SU-DHL-6 (cell line): ENCODE measurements at regions not wholly inside any gene's neighbourhood (a gene's known extent, or its start where the extent isn't known, plus 50 kb on each side); places are given as distances from the start of the nearest gene placed in this dataset.

ENCODE experiments used
- H2AFZ ChIP-seq: fragments of 200-600 bp; sonication (generic); 2 replicates; pipeline ENCODE4 v1.6.1; 2014; ENCODE audit warnings: low read depth, mild to moderate bottlenecking, moderate library complexity, mixed read lengths, antibody characterized with exemption, low read length; ENCODE audit not compliant: severe bottlenecking
- H3F3A ChIP-seq: fragments of 200-600 bp; shearing (Covaris generic); 2 replicates; pipeline ENCODE4 v1.6.0; 2016; ENCODE audit warnings: antibody characterized with exemption, mild to moderate bottlenecking; ENCODE audit not compliant: insufficient read depth
- H3K27ac ChIP-seq: fragments of 200-600 bp; sonication (generic); 2 replicates; pipeline ENCODE4 v1.5.1; 2016; ENCODE audit warnings: low read depth, mild to moderate bottlenecking, low read length, moderate library complexity, mixed read lengths
- H3K27me3 ChIP-seq: fragments of 200-600 bp; sonication (generic), shearing (Covaris generic); 2 replicates; pipeline ENCODE4 v1.6.0; 2014; ENCODE audit warnings: mild to moderate bottlenecking, low read length
- H3K36me3 ChIP-seq: fragments of 200-600 bp; sonication (generic); 2 replicates; pipeline ENCODE4 v1.6.1; 2014; ENCODE audit warnings: mild to moderate bottlenecking, low read length, mixed read lengths
- H3K4me2 ChIP-seq: fragments of 300-600, 200-600 bp; shearing (Covaris generic), sonication (generic); 2 replicates; pipeline ENCODE4 v1.6.0; 2014; ENCODE audit warnings: low read length, low read depth, mild to moderate bottlenecking; ENCODE audit not compliant: poor library complexity, severe bottlenecking
- H3K4me3 ChIP-seq: fragments of 200-600 bp; sonication (generic); 2 replicates; pipeline ENCODE4 v1.5.1; 2014; ENCODE audit warnings: antibody characterized with exemption, low read length, mild to moderate bottlenecking, mixed read lengths; ENCODE audit not compliant: insufficient read depth, poor library complexity, severe bottlenecking
- H3K79me2 ChIP-seq: fragments of 200-600 bp; sonication (generic); 2 replicates; pipeline ENCODE4 v1.6.1; 2014; ENCODE audit warnings: mild to moderate bottlenecking, low read length, moderate library complexity; ENCODE audit not compliant: insufficient read depth
- H3K9ac ChIP-seq: fragments of 200-600 bp; sonication (generic); 2 replicates; pipeline ENCODE4 v1.7.0; 2014; ENCODE audit warnings: mild to moderate bottlenecking, low read length
- H3K9me2 ChIP-seq: fragments of 200-600 bp; sonication (generic); replicated peaks from 2 replicates; pipeline ENCODE4 v1.6.1; 2014; ENCODE audit warnings: low read length; ENCODE audit not compliant: insufficient read depth
- H3K9me3 ChIP-seq: fragments of 200-600 bp; sonication (generic); 2 replicates; pipeline ENCODE4 v1.6.1; 2014; ENCODE audit warnings: low read length, mixed read lengths; ENCODE audit not compliant: insufficient read depth
- H4K20me1 ChIP-seq: fragments of 200-600 bp; sonication (generic); 2 replicates; pipeline ENCODE4 v1.6.1; 2014; ENCODE audit warnings: low read depth, mild to moderate bottlenecking, antibody characterized with exemption, low read length, moderate library complexity, mixed read lengths
- CTCF ChIP-seq: fragments of 200-600 bp; sonication (generic); IDR thresholded peaks from one replicate; pipeline ENCODE4 v1.5.1; 2017; ENCODE audit warnings: antibody characterized with exemption, mild to moderate bottlenecking, low read length, moderate library complexity; ENCODE audit not compliant: insufficient read depth, poor library complexity, severe bottlenecking
- EZH2phosphoT487 ChIP-seq: fragments of 200-600 bp; sonication (generic), shearing (Covaris generic); conservative IDR thresholded peaks from 2 replicates; pipeline ENCODE4 v1.6.1; 2018; ENCODE audit warnings: mild to moderate bottlenecking, antibody characterized with exemption, low read length, moderate library complexity, mixed read lengths

- H3K4me2 ChIP-seq = no peak overlapping the region
- TF ChIP-seq CTCF (no peak), EZH2phosphoT487 (no peak)
- H3K79me2 ChIP-seq = no peaks in the 10 kb centered on the region
- no peaks in the 10 kb centered on the region for H3K36me3 ChIP-seq
- H2AFZ ChIP-seq = no peak overlapping the region
- no peak overlapping the region for H3K27ac ChIP-seq
- H3K4me3 ChIP-seq = no peak overlapping the region
- H3K9me3 ChIP-seq = no peaks in the 10 kb centered on the region
- no peaks in the 10 kb centered on the region for H3F3A ChIP-seq
- no peaks in the 10 kb centered on the region for H4K20me1 ChIP-seq
- H3K27me3 ChIP-seq = no peaks in the 10 kb centered on the region
- H3K9me2 ChIP-seq = no peaks in the 10 kb centered on the region
- no peak overlapping the region for H3K9ac ChIP-seq
Measured at GRCh38 chr9:106291786-106292185, 571.2 kb upstream of the ZNF462 start.

- H3K79me2 ChIP-seq = no peaks in the 10 kb centered on the region
- no peaks in the 10 kb centered on the region for H4K20me1 ChIP-seq
- H3K9me2 ChIP-seq = no peaks in the 10 kb centered on the region
- no peak overlapping the region for H3K9ac ChIP-seq
- TF ChIP-seq CTCF (no peak), EZH2phosphoT487 (no peak)
- no peaks in the 10 kb centered on the region for H3K9me3 ChIP-seq
- H3F3A ChIP-seq = no peaks in the 10 kb centered on the region
- no peak overlapping the region for H3K4me2 ChIP-seq
- H2AFZ ChIP-seq = no peak overlapping the region
- H3K4me3 ChIP-seq = no peak overlapping the region
- H3K27me3 ChIP-seq = no peaks in the 10 kb centered on the region
- no peaks in the 10 kb centered on the region for H3K36me3 ChIP-seq
- no peak overlapping the region for H3K27ac ChIP-seq
Measured at GRCh38 chr9:106296426-106296825, 566.5 kb upstream of the ZNF462 start.

GRCh38 chr9:106298997-106299396 lies 564.0 kb upstream of the ZNF462 start:
- Histone ChIP-seq H3K36me3 (no peaks in the 10 kb centered on the region), H2AFZ (no peak overlapping the region), H3K9ac (no peak overlapping the region), H3K4me2 (no peak overlapping the region), H3K9me2 (no peaks in the 10 kb centered on the region), H3K79me2 (no peaks in the 10 kb centered on the region), H3F3A (no peaks in the 10 kb centered on the region), H3K27ac (no peak overlapping the region), H3K27me3 (no peaks in the 10 kb centered on the region), H3K9me3 (no peaks in the 10 kb centered on the region), H4K20me1 (no peaks in the 10 kb centered on the region), H3K4me3 (no peak overlapping the region)
- TF ChIP-seq EZH2phosphoT487 (no peak), CTCF (no peak)
